ENCODE measurements at regions not wholly inside any gene's neighbourhood (a gene's known extent, or its start where the extent isn't known, plus 50 kb on each side); places are given as distances from the start of the nearest gene placed in this dataset.

GRCh38 chr3:95148107-95148506, 1085.2 kb downstream of the NSUN3 start:
- Histone ChIP-seq H3K27ac (ENCODE audit: low read depth, low read length, poor library complexity, severe bottlenecking) (no peak overlapping the region), H3F3A (ENCODE audit: insufficient read depth, low read length) (no peaks in the 10 kb centered on the region), H3K79me2 (ENCODE audit: insufficient read depth, low read length) (no peaks in the 10 kb centered on the region), H3K4me1 (ENCODE audit: insufficient read depth, low read length, severe bottlenecking) (no peaks in the 10 kb centered on the region), H3K4me3 (ENCODE audit: low read depth, low read length, poor library complexity, severe bottlenecking) (no peak overlapping the region), H3K9me3 (ENCODE audit: low read length) (no peaks in the 10 kb centered on the region), H3K27me3 (ENCODE audit: insufficient read depth, low read length) (no peaks in the 10 kb centered on the region), H4K20me1 (ENCODE audit: insufficient read depth, low read length) (no peaks in the 10 kb centered on the region), H3K4me2 (ENCODE audit: low read length) (no peak overlapping the region), H3K36me3 (ENCODE audit: insufficient read depth, low read length) (no peaks in the 10 kb centered on the region), H3K9ac (ENCODE audit: low read length) (no peak overlapping the region), H3K9me2 (ENCODE audit: low read depth, low read length) (no peaks in the 10 kb centered on the region), H2AFZ (ENCODE audit: low read length) (no peak overlapping the region)
- TF ChIP-seq CTCF (IDR thresholded peaks at IDR 0.05; ENCODE audit: low read length) = no peak

GRCh38 chr3:95151590-95151989, 1088.7 kb downstream of the NSUN3 start:
- H3K4me1 ChIP-seq (ENCODE audit: insufficient read depth, low read length, severe bottlenecking) = no peaks in the 10 kb centered on the region
- no peaks in the 10 kb centered on the region for H3F3A ChIP-seq (ENCODE audit: insufficient read depth, low read length)
- H3K4me2 ChIP-seq (ENCODE audit: low read length) = no peak overlapping the region
- H2AFZ ChIP-seq (ENCODE audit: low read length) = no peak overlapping the region
- no peak overlapping the region for H3K4me3 ChIP-seq (ENCODE audit: low read depth, low read length, poor library complexity, severe bottlenecking)
- no peaks in the 10 kb centered on the region for H3K27me3 ChIP-seq (ENCODE audit: insufficient read depth, low read length)
- H3K9ac ChIP-seq (ENCODE audit: low read length) = no peak overlapping the region
- TF ChIP-seq CTCF (IDR thresholded peaks at IDR 0.05; ENCODE audit: low read length) = no peak
- TF ChIP-seq EZH2 (IDR thresholded peaks at IDR 0.05; ENCODE audit: borderline replicate concordance, low read length) = no peak
- no peaks in the 10 kb centered on the region for H3K9me2 ChIP-seq (ENCODE audit: low read depth, low read length)
- H3K27ac ChIP-seq (ENCODE audit: low read depth, low read length, poor library complexity, severe bottlenecking) = no peak overlapping the region
- no peaks in the 10 kb centered on the region for H3K9me3 ChIP-seq (ENCODE audit: low read length)
- H3K79me2 ChIP-seq (ENCODE audit: insufficient read depth, low read length) = no peaks in the 10 kb centered on the region
- H4K20me1 ChIP-seq (ENCODE audit: insufficient read depth, low read length) = no peaks in the 10 kb centered on the region
- H3K36me3 ChIP-seq (ENCODE audit: insufficient read depth, low read length) = no peaks in the 10 kb centered on the region

DNA sequence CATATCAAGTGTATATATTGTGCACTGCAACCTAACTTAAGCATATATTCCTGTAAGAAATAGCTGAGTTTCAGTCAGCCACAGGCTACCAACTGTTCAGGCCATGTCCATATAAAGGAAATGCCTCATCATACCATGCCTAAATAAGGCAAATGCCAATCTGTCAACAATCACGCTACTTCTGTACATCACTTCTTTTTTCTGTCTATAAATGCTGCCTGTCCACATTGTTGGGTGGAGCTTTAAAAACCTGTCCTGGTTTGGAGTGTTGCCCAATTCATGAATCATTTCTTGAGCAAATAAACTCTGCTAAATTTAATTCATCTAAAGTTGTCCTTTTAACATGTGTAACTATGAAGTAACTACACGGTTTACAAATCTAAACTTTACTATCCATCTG, 1091.9 kb downstream of the NSUN3 start:
- H3K27me3 ChIP-seq (ENCODE audit: insufficient read depth, low read length) = no peaks in the 10 kb centered on the region
- no peaks in the 10 kb centered on the region for H3K79me2 ChIP-seq (ENCODE audit: insufficient read depth, low read length)
- no peak for TF ChIP-seq EZH2 (IDR thresholded peaks at IDR 0.05; ENCODE audit: borderline replicate concordance, low read length)
- no peak for TF ChIP-seq CTCF (IDR thresholded peaks at IDR 0.05; ENCODE audit: low read length)
- H3K9me2 ChIP-seq (ENCODE audit: low read depth, low read length) = no peaks in the 10 kb centered on the region
- no peaks in the 10 kb centered on the region for H4K20me1 ChIP-seq (ENCODE audit: insufficient read depth, low read length)
- no peak overlapping the region for H3K9ac ChIP-seq (ENCODE audit: low read length)
- no peaks in the 10 kb centered on the region for H3K36me3 ChIP-seq (ENCODE audit: insufficient read depth, low read length)
- H3K4me3 ChIP-seq (ENCODE audit: low read depth, low read length, poor library complexity, severe bottlenecking) = no peak overlapping the region
- no peak overlapping the region for H2AFZ ChIP-seq (ENCODE audit: low read length)
- no peaks in the 10 kb centered on the region for H3K4me1 ChIP-seq (ENCODE audit: insufficient read depth, low read length, severe bottlenecking)
- no peak overlapping the region for H3K27ac ChIP-seq (ENCODE audit: low read depth, low read length, poor library complexity, severe bottlenecking)
- no peaks in the 10 kb centered on the region for H3K9me3 ChIP-seq (ENCODE audit: low read length)
- no peak overlapping the region for H3K4me2 ChIP-seq (ENCODE audit: low read length)
- H3F3A ChIP-seq (ENCODE audit: insufficient read depth, low read length) = no peaks in the 10 kb centered on the region
